ENCODE measurements at regions not wholly inside any gene's neighbourhood (a gene's known extent, or its start where the extent isn't known, plus 50 kb on each side); places are given as distances from the start of the nearest gene placed in this dataset.
"Not testable (repeated sequence)": the region's sequence is repeated elsewhere in the genome, so short reads cannot be mapped to it uniquely, and the experiment has no call there.

GRCh38 chr3:176313426-176313825 is 883.9 kb downstream of the TBL1XR1 start:
- DNase-seq, result no peak

GRCh38 chr3:176310641-176311040 is 886.6 kb downstream of the TBL1XR1 start:
- DNase-seq, result no peak

GRCh38 chr3:176302271-176302670 is 895.0 kb downstream of the TBL1XR1 start:
- no peak for DNase-seq

GRCh38 chr3:176296066-176296597 is 901.1 kb downstream of the TBL1XR1 start:
- DNase-seq, result peak; percentile 15

- peak; percentile 2 for DNase-seq
These were observed 904.0 kb downstream of the TBL1XR1 start for GRCh38 chr3:176293276-176293675.

- DNase-seq, result peak; percentile 15
These were observed 910.7 kb downstream of the TBL1XR1 start for GRCh38 chr3:176286476-176287085.

- DNase-seq, result no peak
These were observed 921.7 kb downstream of the TBL1XR1 start for GRCh38 chr3:176275538-176275937.

GRCh38 chr3:176275113-176275512 is 922.2 kb downstream of the TBL1XR1 start:
- no peak for DNase-seq

- no peak for DNase-seq
These were observed 923.1 kb downstream of the TBL1XR1 start for GRCh38 chr3:176274161-176274560.

- DNase-seq, result no peak
These were observed 935.2 kb downstream of the TBL1XR1 start for GRCh38 chr3:176262071-176262470.

GRCh38 chr3:176247191-176247590 is 950.1 kb downstream of the TBL1XR1 start:
- no peak for DNase-seq

- no peak for DNase-seq
These were observed 977.3 kb downstream of the TBL1XR1 start for GRCh38 chr3:176219970-176220369.

GRCh38 chr3:176214758-176215157 is 982.5 kb downstream of the TBL1XR1 start:
- DNase-seq, result no peak

- not testable (repeated sequence) for DNase-seq
These were observed 984.0 kb downstream of the TBL1XR1 start for GRCh38 chr3:176213314-176213713.

- DNase-seq, result peak; percentile 0
These were observed 988.4 kb downstream of the TBL1XR1 start for GRCh38 chr3:176208915-176209314.

- DNase-seq, result no peak
These were observed 989.0 kb downstream of the TBL1XR1 start for GRCh38 chr3:176208283-176208682.

GRCh38 chr3:176206809-176207208 is 990.5 kb downstream of the TBL1XR1 start:
- DNase-seq, result no peak

GRCh38 chr3:176202652-176203051 is 994.6 kb downstream of the TBL1XR1 start:
- no peak for DNase-seq

- DNase-seq, result no peak
These were observed 1004.1 kb downstream of the TBL1XR1 start for GRCh38 chr3:176193032-176193730.

GRCh38 chr3:176190755-176191154 is 1006.5 kb downstream of the TBL1XR1 start:
- no peak for DNase-seq

- no peak for DNase-seq
These were observed 1014.1 kb downstream of the TBL1XR1 start for GRCh38 chr3:176183181-176183580.

- DNase-seq, result no peak
These were observed 1023.2 kb downstream of the TBL1XR1 start for GRCh38 chr3:176174060-176174459.

GRCh38 chr3:176172492-176172891 is 1024.8 kb downstream of the TBL1XR1 start:
- no peak for DNase-seq

- no peak for DNase-seq
These were observed 1030.0 kb downstream of the TBL1XR1 start for GRCh38 chr3:176167272-176167671.
